ENCODE measurements at regions not wholly inside any gene's neighbourhood (a gene's known extent, or its start where the extent isn't known, plus 50 kb on each side); places are given as distances from the start of the nearest gene placed in this dataset.

GRCh38 chr9:13651526-13651925 lies 372.0 kb upstream of the MPDZ start:
- no peaks in the 10 kb centered on the region for H3K36me3 ChIP-seq (ENCODE audit: control insufficient read depth in 4 of 4, insufficient read depth in 4 of 4, low read length in 4 of 4)
- no peak for ATAC-seq (ENCODE audit: insufficient read depth, low FRiP score)
- no peak overlapping the region for H3K9ac ChIP-seq (ENCODE audit: insufficient read depth in 1 of 2, low read length in 2 of 2)
- peaks cover 0 to 10% (median 6%) of the 10 kb centered on the region in 4 donors for H3K9me3 ChIP-seq (ENCODE audit: control insufficient read depth in 4 of 4, insufficient read depth in 3 of 4, low read length in 3 of 4)
- H3K4me3 ChIP-seq: no peak overlapping the region
- no peaks in the 10 kb centered on the region for H3K27me3 ChIP-seq (ENCODE audit: control insufficient read depth in 3 of 3, insufficient read depth in 3 of 3, low read length in 2 of 3)
- DNase-seq: no peak
- WGBS, 2 donors: 87 to 90% methylated on average over 8 of the region's 8 CpGs
- TF ChIP-seq, protein P1, sequence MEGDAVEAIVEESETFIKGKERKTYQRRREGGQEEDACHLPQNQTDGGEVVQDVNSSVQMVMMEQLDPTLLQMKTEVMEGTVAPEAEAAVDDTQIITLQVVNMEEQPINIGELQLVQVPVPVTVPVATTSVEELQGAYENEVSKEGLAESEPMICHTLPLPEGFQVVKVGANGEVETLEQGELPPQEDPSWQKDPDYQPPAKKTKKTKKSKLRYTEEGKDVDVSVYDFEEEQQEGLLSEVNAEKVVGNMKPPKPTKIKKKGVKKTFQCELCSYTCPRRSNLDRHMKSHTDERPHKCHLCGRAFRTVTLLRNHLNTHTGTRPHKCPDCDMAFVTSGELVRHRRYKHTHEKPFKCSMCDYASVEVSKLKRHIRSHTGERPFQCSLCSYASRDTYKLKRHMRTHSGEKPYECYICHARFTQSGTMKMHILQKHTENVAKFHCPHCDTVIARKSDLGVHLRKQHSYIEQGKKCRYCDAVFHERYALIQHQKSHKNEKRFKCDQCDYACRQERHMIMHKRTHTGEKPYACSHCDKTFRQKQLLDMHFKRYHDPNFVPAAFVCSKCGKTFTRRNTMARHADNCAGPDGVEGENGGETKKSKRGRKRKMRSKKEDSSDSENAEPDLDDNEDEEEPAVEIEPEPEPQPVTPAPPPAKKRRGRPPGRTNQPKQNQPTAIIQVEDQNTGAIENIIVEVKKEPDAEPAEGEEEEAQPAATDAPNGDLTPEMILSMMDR (IDR thresholded peaks at IDR 0.05; ENCODE audit: control extremely low read depth, extremely low read depth): no peak
- H3K4me1 ChIP-seq (ENCODE audit: control insufficient read depth in 5 of 5, insufficient read depth in 5 of 5, low read length in 5 of 5): peaks cover 0 to 2% (median 0%) of the 10 kb centered on the region in 5 donors
- H3K27ac ChIP-seq (ENCODE audit: low read depth in 1 of 2, low read length in 1 of 2): no peak overlapping the region

- TF ChIP-seq, protein P1 (IDR thresholded peaks at IDR 0.05; ENCODE audit: control extremely low read depth, extremely low read depth): no peak
Observed at GRCh38 chr9:13648676-13649075, 369.2 kb upstream of the MPDZ start.

DNA sequence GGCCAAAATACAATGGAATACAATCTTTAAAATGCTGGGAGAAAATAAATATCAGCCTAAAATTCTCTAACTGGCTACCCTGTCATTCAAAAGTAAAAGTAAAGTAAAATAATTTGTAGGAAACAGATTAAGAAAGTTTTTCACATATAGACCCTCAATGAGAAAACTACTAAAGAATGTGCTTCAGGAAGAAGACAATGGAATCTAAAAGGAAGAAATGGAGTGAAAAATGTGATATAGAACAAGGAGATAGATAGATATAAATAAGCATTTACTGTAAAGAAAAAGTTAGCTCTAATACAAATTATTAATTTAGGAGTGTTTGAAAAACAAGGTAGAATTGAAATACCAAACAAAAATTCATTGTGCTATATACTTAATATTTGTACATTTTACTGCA lies 368.6 kb upstream of the MPDZ start:
- no peak for ATAC-seq (ENCODE audit: insufficient read depth, low FRiP score)
- H3K27ac ChIP-seq (ENCODE audit: low read depth in 1 of 2, low read length in 1 of 2): no peak overlapping the region
- no peaks in the 10 kb centered on the region for H3K27me3 ChIP-seq (ENCODE audit: control insufficient read depth in 3 of 3, insufficient read depth in 3 of 3, low read length in 2 of 3)
- H3K4me1 ChIP-seq (ENCODE audit: control insufficient read depth in 5 of 5, insufficient read depth in 5 of 5, low read length in 5 of 5): peaks cover 0 to 34% (median 7%) of the 10 kb centered on the region in 5 donors
- TF ChIP-seq, protein P1 (IDR thresholded peaks at IDR 0.05; ENCODE audit: control extremely low read depth, extremely low read depth): no peak
- no peak for DNase-seq
- peaks cover 0 to 10% (median 6%) of the 10 kb centered on the region in 4 donors for H3K9me3 ChIP-seq (ENCODE audit: control insufficient read depth in 4 of 4, insufficient read depth in 3 of 4, low read length in 3 of 4)
- no peaks in the 10 kb centered on the region for H3K36me3 ChIP-seq (ENCODE audit: control insufficient read depth in 4 of 4, insufficient read depth in 4 of 4, low read length in 4 of 4)
- no peak overlapping the region for H3K4me3 ChIP-seq
- H3K9ac ChIP-seq (ENCODE audit: insufficient read depth in 1 of 2, low read length in 2 of 2): no peak overlapping the region

More at GRCh38 chr9:13648676-13649075, 369.2 kb upstream of the MPDZ start:
- Histone ChIP-seq H3K4me1 (ENCODE audit: control insufficient read depth in 5 of 5, insufficient read depth in 5 of 5, low read length in 5 of 5) (peaks cover 0 to 30% (median 7%) of the 10 kb centered on the region in 5 donors), H3K4me3 (no peak overlapping the region), H3K27me3 (ENCODE audit: control insufficient read depth in 3 of 3, insufficient read depth in 3 of 3, low read length in 2 of 3) (no peaks in the 10 kb centered on the region), H3K36me3 (ENCODE audit: control insufficient read depth in 4 of 4, insufficient read depth in 4 of 4, low read length in 4 of 4) (no peaks in the 10 kb centered on the region), H3K9ac (ENCODE audit: insufficient read depth in 1 of 2, low read length in 2 of 2) (no peak overlapping the region), H3K27ac (ENCODE audit: low read depth in 1 of 2, low read length in 1 of 2) (no peak overlapping the region), H3K9me3 (ENCODE audit: control insufficient read depth in 4 of 4, insufficient read depth in 3 of 4, low read length in 3 of 4) (peaks cover 0 to 10% (median 6%) of the 10 kb centered on the region in 4 donors)
- 80 to 83% methylated on average over 3 of the region's 3 CpGs for WGBS, 2 donors
- DNase-seq (no peak), ATAC-seq (ENCODE audit: insufficient read depth, low FRiP score) (no peak)

DNA sequence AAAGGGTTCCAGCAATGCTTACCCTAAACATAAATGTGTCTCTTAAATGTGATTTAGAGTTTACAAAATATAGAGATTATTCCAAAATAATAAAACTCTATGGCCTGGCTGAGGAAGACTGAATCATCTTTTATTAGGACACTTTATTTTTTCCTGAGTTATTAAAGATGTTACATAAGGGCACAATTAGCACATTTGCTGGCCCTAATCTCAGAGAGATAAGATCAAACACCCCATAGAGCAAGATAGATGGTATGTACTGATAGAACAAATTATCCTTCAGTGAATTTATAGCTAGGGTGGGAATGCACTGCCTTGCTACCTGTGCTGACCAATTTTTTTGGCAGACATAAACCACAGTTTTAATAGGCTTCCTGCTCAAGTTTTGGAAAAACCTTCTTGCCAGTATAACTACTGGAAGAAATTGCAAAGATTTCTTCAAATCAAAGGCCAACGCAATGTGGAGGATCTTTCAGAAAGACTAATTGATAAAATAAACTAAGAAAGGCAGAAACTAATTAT lies 367.1 kb upstream of the MPDZ start:
- no peak overlapping the region for H3K4me3 ChIP-seq
- peaks cover 0 to 10% (median 6%) of the 10 kb centered on the region in 4 donors for H3K9me3 ChIP-seq (ENCODE audit: control insufficient read depth in 4 of 4, insufficient read depth in 3 of 4, low read length in 3 of 4)
- WGBS, 2 donors: 90 to 93% methylated on average over 1 of the region's 1 CpG
- H3K27ac ChIP-seq (ENCODE audit: low read depth in 1 of 2, low read length in 1 of 2): no peak overlapping the region
- H3K36me3 ChIP-seq (ENCODE audit: control insufficient read depth in 4 of 4, insufficient read depth in 4 of 4, low read length in 4 of 4): no peaks in the 10 kb centered on the region
- ATAC-seq (ENCODE audit: insufficient read depth, low FRiP score) (no peak), DNase-seq (no peak)
- TF ChIP-seq, protein P1 (IDR thresholded peaks at IDR 0.05; ENCODE audit: control extremely low read depth, extremely low read depth): no peak
- no peaks in the 10 kb centered on the region for H3K27me3 ChIP-seq (ENCODE audit: control insufficient read depth in 3 of 3, insufficient read depth in 3 of 3, low read length in 2 of 3)
- peaks cover 0 to 45% (median 9%) of the 10 kb centered on the region in 5 donors for H3K4me1 ChIP-seq (ENCODE audit: control insufficient read depth in 5 of 5, insufficient read depth in 5 of 5, low read length in 5 of 5)
- no peak overlapping the region for H3K9ac ChIP-seq (ENCODE audit: insufficient read depth in 1 of 2, low read length in 2 of 2)
